Neural cell (in vitro differentiated cells): ENCODE measurements at regions not wholly inside any gene's neighbourhood (a gene's known extent, or its start where the extent isn't known, plus 50 kb on each side); places are given as distances from the start of the nearest gene placed in this dataset.

Experiments
- H2AFZ ChIP-seq: fragments of 200-600, 300-800 bp; sonication (generic), shearing (Covaris generic); 2 replicates; pipeline ENCODE4 v1.6.0; 2014; ENCODE audit warnings: low read depth, mild to moderate bottlenecking, antibody characterized with exemption, low read length, moderate library complexity
- H3F3A ChIP-seq: fragments of 200-600 bp; shearing (Covaris generic); 2 replicates; pipeline ENCODE4 v1.6.1; 2016; ENCODE audit warnings: mild to moderate bottlenecking, moderate library complexity, mixed read lengths, antibody characterized with exemption, low read length; ENCODE audit not compliant: insufficient read depth, poor library complexity, severe bottlenecking
- H3K27ac ChIP-seq: fragments of 200-600, 300-800 bp; sonication (generic), shearing (Covaris generic); 2 replicates; pipeline ENCODE4 v1.5.1; 2014; ENCODE audit warnings: mild to moderate bottlenecking, low read length, moderate library complexity
- H3K27me3 ChIP-seq: fragments of 300-800, 200-600 bp; sonication (generic), shearing (Covaris generic); 2 replicates; pipeline ENCODE4 v1.6.0; 2014; ENCODE audit warnings: mild to moderate bottlenecking, low read depth, low read length, moderate library complexity; ENCODE audit not compliant: insufficient read depth
- H3K36me3 ChIP-seq: fragments of 300-800, 200-600 bp; sonication (generic), shearing (Covaris generic); 2 replicates; pipeline ENCODE4 v1.5.1; 2014; ENCODE audit warnings: mild to moderate bottlenecking, antibody characterized with exemption, low read length, moderate library complexity; ENCODE audit not compliant: insufficient read depth
- H3K4me2 ChIP-seq: fragments of 300-800, 200-600 bp; sonication (generic), shearing (Covaris generic); 2 replicates; pipeline ENCODE4 v1.6.0; 2014; ENCODE audit warnings: mild to moderate bottlenecking, low read length
- H3K4me3 ChIP-seq: fragments of 300-800, 200-600 bp; sonication (generic), shearing (Covaris generic); 2 replicates; pipeline ENCODE4 v1.5.1; 2014; ENCODE audit warnings: mild to moderate bottlenecking, low read length, moderate library complexity
- H3K79me2 ChIP-seq: fragments of 200-600 bp; shearing (Covaris generic); replicated peaks from 2 replicates; pipeline ENCODE4 v1.6.0; 2014; ENCODE audit warnings: mild to moderate bottlenecking, low read length, moderate library complexity; ENCODE audit not compliant: insufficient read depth
- H3K9ac ChIP-seq: fragments of 300-800, 200-600 bp; sonication (generic), shearing (Covaris generic); 2 replicates; pipeline ENCODE4 v1.6.1; 2016; ENCODE audit warnings: mild to moderate bottlenecking, low read length, mixed read lengths
- H3K9me2 ChIP-seq: fragments of 200-600 bp; shearing (Covaris generic); 2 replicates; pipeline ENCODE4 v1.6.1; 2016; ENCODE audit warnings: mild to moderate bottlenecking, low read length, mixed read lengths; ENCODE audit not compliant: insufficient read depth
- H3K9me3 ChIP-seq: fragments of 200-600, 300-800 bp; sonication (generic), shearing (Covaris generic); 2 replicates; pipeline ENCODE4 v1.6.1; 2016; ENCODE audit warnings: mild to moderate bottlenecking, mixed run types, low read length, moderate library complexity, mixed read lengths
- H4K20me1 ChIP-seq: fragments of 200-600 bp; shearing (Covaris generic); 2 replicates; pipeline ENCODE4 v1.6.1; 2016; ENCODE audit warnings: mild to moderate bottlenecking, mixed run types; ENCODE audit not compliant: insufficient read depth
- CTCF ChIP-seq: fragments of 450-650 bp; IDR thresholded peaks from 2 replicates; pipeline ENCODE4 v1.5.1; 2014; ENCODE audit warnings: antibody characterized with exemption, mild to moderate bottlenecking, moderate library complexity; ENCODE audit not compliant: poor library complexity, severe bottlenecking
- EP300 ChIP-seq: fragments of 450-650 bp; conservative IDR thresholded peaks from 2 replicates; pipeline ENCODE4 v1.6.1; 2014; ENCODE audit warnings: antibody characterized with exemption, mild to moderate bottlenecking, moderate library complexity; ENCODE audit not compliant: poor library complexity, severe bottlenecking
- EZH2 ChIP-seq: fragments of 200-600, 300-800 bp; shearing (Covaris generic), sonication (generic); IDR thresholded peaks from 2 replicates; pipeline ENCODE4 v1.6.1; 2014; ENCODE audit warnings: antibody characterized with exemption, low read length, borderline replicate concordance, mild to moderate bottlenecking; ENCODE audit not compliant: insufficient read depth, poor library complexity, severe bottlenecking
- MXI1 ChIP-seq: fragments of 450-650 bp; conservative IDR thresholded peaks from 2 replicates; pipeline ENCODE4 v1.6.1; 2014; ENCODE audit warnings: antibody characterized with exemption, mild to moderate bottlenecking; ENCODE audit not compliant: poor library complexity, severe bottlenecking
- POLR2AphosphoS5 ChIP-seq: IDR thresholded peaks from 2 replicates; pipeline ENCODE4 v1.6.1; 2012
- RAD21 ChIP-seq: fragments of 450-650 bp; conservative IDR thresholded peaks from 2 replicates; pipeline ENCODE4 v1.6.1; 2014; ENCODE audit warnings: antibody characterized with exemption, mild to moderate bottlenecking, moderate library complexity
- REST ChIP-seq: IDR thresholded peaks from 2 replicates; pipeline ENCODE4 v1.6.1; 2012; ENCODE audit warnings: borderline replicate concordance
- SMC3 ChIP-seq: fragments of 450-650 bp; conservative IDR thresholded peaks from 2 replicates; pipeline ENCODE4 v1.6.1; 2014; ENCODE audit warnings: antibody characterized with exemption, mild to moderate bottlenecking, moderate library complexity; ENCODE audit not compliant: poor library complexity
- TAF1 ChIP-seq: IDR thresholded peaks from 2 replicates; pipeline ENCODE4 v1.6.1; 2012; ENCODE audit warnings: low read depth

- Histone ChIP-seq H3F3A (no peaks in the 10 kb centered on the region), H4K20me1 (no peaks in the 10 kb centered on the region), H3K9me2 (no peaks in the 10 kb centered on the region), H3K4me2 (no peak overlapping the region), H3K79me2 (no peaks in the 10 kb centered on the region), H2AFZ (no peak overlapping the region), H3K9ac (no peak overlapping the region), H3K27ac (no peak overlapping the region), H3K4me3 (no peak overlapping the region), H3K27me3 (no peaks in the 10 kb centered on the region), H3K36me3 (no peaks in the 10 kb centered on the region), H3K9me3 (no peaks in the 10 kb centered on the region)
- TF ChIP-seq SMC3: no peak
Observed at GRCh38 chr5:124622851-124623250, 123.6 kb downstream of the ZNF608 start.

GRCh38 chr5:124621279-124621678 lies 125.2 kb downstream of the ZNF608 start:
- no peak overlapping the region for H2AFZ ChIP-seq
- TF ChIP-seq SMC3: no peak
- TF ChIP-seq RAD21: no peak
- TF ChIP-seq EP300: no peak
- TF ChIP-seq TAF1: no peak
- no peak for TF ChIP-seq POLR2AphosphoS5
- no peak for TF ChIP-seq REST
- TF ChIP-seq EZH2: no peak
- no peak for TF ChIP-seq CTCF
- TF ChIP-seq MXI1: no peak
- no peaks in the 10 kb centered on the region for H3K9me3 ChIP-seq
- no peak overlapping the region for H3K4me2 ChIP-seq
- no peaks in the 10 kb centered on the region for H3K36me3 ChIP-seq
- no peaks in the 10 kb centered on the region for H3K9me2 ChIP-seq
- H3K79me2 ChIP-seq: no peaks in the 10 kb centered on the region
- no peak overlapping the region for H3K4me3 ChIP-seq
- no peak overlapping the region for H3K27ac ChIP-seq
- no peaks in the 10 kb centered on the region for H4K20me1 ChIP-seq
- no peak overlapping the region for H3K9ac ChIP-seq
- no peaks in the 10 kb centered on the region for H3F3A ChIP-seq
- no peaks in the 10 kb centered on the region for H3K27me3 ChIP-seq

- no peaks in the 10 kb centered on the region for H3K79me2 ChIP-seq
- H3F3A ChIP-seq: no peaks in the 10 kb centered on the region
- TF ChIP-seq EP300 (no peak), MXI1 (no peak), POLR2AphosphoS5 (no peak), CTCF (no peak), TAF1 (no peak), REST (no peak), EZH2 (no peak), RAD21 (no peak), SMC3 (no peak)
- no peaks in the 10 kb centered on the region for H3K9me2 ChIP-seq
- H3K9me3 ChIP-seq: no peaks in the 10 kb centered on the region
- H3K9ac ChIP-seq: no peak overlapping the region
- H3K4me3 ChIP-seq: no peak overlapping the region
- H3K4me2 ChIP-seq: no peak overlapping the region
- no peaks in the 10 kb centered on the region for H3K36me3 ChIP-seq
- H4K20me1 ChIP-seq: no peaks in the 10 kb centered on the region
- no peak overlapping the region for H3K27ac ChIP-seq
- no peaks in the 10 kb centered on the region for H3K27me3 ChIP-seq
- H2AFZ ChIP-seq: no peak overlapping the region
Observed at GRCh38 chr5:124620743-124621142, 125.7 kb downstream of the ZNF608 start.
